Endothelial cell of umbilical vein (primary cell): ENCODE measurements at regions not wholly inside any gene's neighbourhood (a gene's known extent, or its start where the extent isn't known, plus 50 kb on each side); places are given as distances from the start of the nearest gene placed in this dataset.

ENCODE experiments used
- BruUV-seq: library from RNA; stranded (reverse); fragments of 400-500 nt; replicated peaks from 2 replicates; lab custom pipeline; 2021; lab: Mats Ljungman, UMichigan
- CTCF ChIA-PET: fragments of 300-600, 350-600 bp; sonication (Branson Sonifier 250); formaldehyde crosslinking; loops from one replicate; lab custom pipeline; 2021; ENCODE audit warnings: antibody characterized with exemption, inconsistent platforms; lab: Charles Lee
- POLR2A ChIA-PET: fragments of 300-600, 350-600 bp; sonication (Branson Sonifier 250); formaldehyde crosslinking; loops from one replicate; lab custom pipeline; 2021; ENCODE audit warnings: antibody characterized with exemption, inconsistent platforms; lab: Charles Lee
- DNase-seq: peaks from one replicate; pipeline ENCODE4 v3.0.0-alpha.2; 2011; ENCODE audit warnings: low read depth, low spot score
- FAIRE-seq: peaks from 2 replicates; lab custom pipeline; 2011; peaks lifted over from hg19 to GRCh38; lab: Jason Lieb, UNC
- H2AFZ ChIP-seq: 2 replicates; pipeline ENCODE4 v1.6.0; 2012; ENCODE audit warnings: low read depth, low read length, control low read depth, inconsistent platforms
- H3K27ac ChIP-seq: 2 replicates; pipeline ENCODE4 v1.5.1; 2011; ENCODE audit warnings: low read depth, mild to moderate bottlenecking, control low read depth, low read length, moderate library complexity; ENCODE audit not compliant: insufficient read depth
- H3K27me3 ChIP-seq, 2 experiments: 2 replicates each; pipeline versions ENCODE4 v1.6.0 to v1.6.1; 2011; ENCODE audit warnings: low read length in 2 of 2, mixed read lengths in 1 of 2; ENCODE audit not compliant: control insufficient read depth in 2 of 2, insufficient read depth in 2 of 2
- H3K36me3 ChIP-seq, 2 experiments: 2 replicates in 1 of 2; 3 replicates in 1 of 2; pipeline ENCODE4 v1.5.1; 2011; ENCODE audit warnings: low read length in 2 of 2, mild to moderate bottlenecking in 1 of 2, moderate library complexity in 1 of 2; ENCODE audit not compliant: control insufficient read depth in 2 of 2, insufficient read depth in 2 of 2; ENCODE audit errors: extremely low read depth in 1 of 2
- H3K4me1 ChIP-seq: 3 replicates; pipeline ENCODE4 v1.5.1; 2011; ENCODE audit warnings: mild to moderate bottlenecking, low read length; ENCODE audit not compliant: control insufficient read depth, insufficient read depth; ENCODE audit errors: extremely low read depth
- H3K4me2 ChIP-seq: 2 replicates; pipeline ENCODE4 v1.6.1; 2011; ENCODE audit warnings: low read length, control low read depth, mixed read lengths; ENCODE audit not compliant: insufficient read depth
- H3K4me3 ChIP-seq, 3 experiments: fragments of 200-600 bp in 1 of 3; sonication (generic), shearing (Covaris generic) in 1 of 3; replicated peaks in 1 of 3; 2 replicates each; pipeline ENCODE4 v1.5.1; 2011 to 2016; ENCODE audit warnings: control low read depth in 3 of 3, low read length in 3 of 3, mild to moderate bottlenecking in 2 of 3, inconsistent platforms in 1 of 3, low read depth in 1 of 3, moderate library complexity in 1 of 3; ENCODE audit not compliant: insufficient read depth in 1 of 3
- H3K79me2 ChIP-seq: 2 replicates; pipeline ENCODE4 v1.6.0; 2012; ENCODE audit warnings: low read length, inconsistent platforms; ENCODE audit not compliant: control insufficient read depth, insufficient read depth
- H3K9ac ChIP-seq: replicated peaks from 2 replicates; pipeline ENCODE3; 2011; ENCODE audit warnings: low read length, control low read depth; ENCODE audit not compliant: insufficient read depth; ENCODE audit errors: extremely low read depth
- H3K9me1 ChIP-seq: replicated peaks from 3 replicates; pipeline ENCODE4 v1.6.0; 2011; ENCODE audit warnings: mild to moderate bottlenecking, low read length; ENCODE audit not compliant: control insufficient read depth, insufficient read depth; ENCODE audit errors: extremely low read depth
- H3K9me3 ChIP-seq: replicated peaks from 2 replicates; pipeline ENCODE4 v1.5.1; 2012; ENCODE audit warnings: low read length, inconsistent platforms; ENCODE audit not compliant: control insufficient read depth, insufficient read depth
- H4K20me1 ChIP-seq: replicated peaks from 2 replicates; pipeline ENCODE3; 2011; ENCODE audit warnings: mild to moderate bottlenecking, low read length; ENCODE audit not compliant: control insufficient read depth, insufficient read depth; ENCODE audit errors: extremely low read depth
- CTCF ChIP-seq, 2 donors: IDR thresholded peaks; 1 replicate in 1 of 2; 2 replicates in 1 of 2; pipeline ENCODE4 v1.5.1; 2011; ENCODE audit warnings: low read length in 2 of 2, mild to moderate bottlenecking in 2 of 2, moderate library complexity in 2 of 2, control low read depth in 1 of 2, inconsistent platforms in 1 of 2, low read depth in 1 of 2; ENCODE audit not compliant: insufficient read depth in 1 of 2; ENCODE audit errors: extremely low read depth in 1 of 2
- EZH2 ChIP-seq: IDR thresholded peaks from 2 replicates; pipeline ENCODE4 v1.6.1; 2012; ENCODE audit warnings: borderline replicate concordance, low read depth, mild to moderate bottlenecking, moderate library complexity, low read length, inconsistent platforms; ENCODE audit not compliant: severe bottlenecking
- FOS ChIP-seq: IDR thresholded peaks from 2 replicates; pipeline ENCODE4 v1.6.1; 2011; ENCODE audit warnings: mild to moderate bottlenecking, low read length, moderate library complexity, borderline replicate concordance; ENCODE audit not compliant: insufficient read depth
- GATA2 ChIP-seq: IDR thresholded peaks from 2 replicates; pipeline ENCODE4 v1.7.0; 2011; ENCODE audit warnings: low read depth, mild to moderate bottlenecking, moderate library complexity, mixed read lengths, low read length; ENCODE audit not compliant: insufficient read length, insufficient read depth
- JUN ChIP-seq: IDR thresholded peaks from 2 replicates; pipeline ENCODE4 v1.6.1; 2011; ENCODE audit warnings: borderline replicate concordance, low read depth; ENCODE audit not compliant: insufficient read length, insufficient read depth
- POLR2A ChIP-seq: IDR thresholded peaks from 2 replicates; pipeline ENCODE4 v1.6.1; 2012; ENCODE audit warnings: low read depth, mild to moderate bottlenecking, control low read depth, low read length
- POLR2AphosphoS5 ChIP-seq: IDR thresholded peaks from 2 replicates; pipeline ENCODE4 v1.6.1; 2012; ENCODE audit warnings: low read depth, mild to moderate bottlenecking, control low read depth, low read length, moderate library complexity; ENCODE audit not compliant: insufficient read depth
- dilution Hi-C: fragments of 300-500 bp; cut with MboI; formaldehyde crosslinking; loops from one replicate; pipeline ENCODE4 v1.15.0; 2019; ENCODE audit warnings: low sequenced_read_pairs; ENCODE audit not compliant: extremely low pct_ligation_motif_present
- intact Hi-C: fragments of 100-400 bp; cut with micrococcal nuclease; formaldehyde crosslinking; loops from one replicate; pipeline ENCODE4 v1.10.0; 2022
- TF ChIP-seq, protein P1 (sequence below): IDR thresholded peaks from 2 replicates; pipeline ENCODE4 v1.6.1; 2011; ENCODE audit not compliant: insufficient read depth, insufficient read length

- H3K4me2 ChIP-seq = no peak overlapping the region
- H3K27me3 ChIP-seq = no peaks in the 10 kb centered on the region
- no peaks in the 10 kb centered on the region for H3K79me2 ChIP-seq
- H3K4me3 ChIP-seq = no peak overlapping the region
- DNase-seq = peak; percentile 39
- TF ChIP-seq JUN (no peak), EZH2 (no peak), POLR2AphosphoS5 (no peak), FOS (no peak), POLR2A (no peak), GATA2 (no peak), CTCF (IDR thresholded peaks at IDR 0.05; ENCODE audit: extremely low read depth in 1 of 2, insufficient read depth in 1 of 2, low read depth in 1 of 2, low read length in 2 of 2) (no peak)
- TF ChIP-seq, protein P1, sequence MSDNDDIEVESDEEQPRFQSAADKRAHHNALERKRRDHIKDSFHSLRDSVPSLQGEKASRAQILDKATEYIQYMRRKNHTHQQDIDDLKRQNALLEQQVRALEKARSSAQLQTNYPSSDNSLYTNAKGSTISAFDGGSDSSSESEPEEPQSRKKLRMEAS = no peak
- dilution Hi-C loops (no loop called here), intact Hi-C loops (loop anchor here (5.0 to 10.0 kb wide), 6 partner anchors 169 to 849 kb away; no protein-coding TSS in a partner anchor)
- H3K9me1 ChIP-seq = no peaks in the 10 kb centered on the region
- BruUV-seq = no TSS peak
- H3K36me3 ChIP-seq = no peaks in the 10 kb centered on the region
- H3K9me3 ChIP-seq = no peaks in the 10 kb centered on the region
- H2AFZ ChIP-seq = no peak overlapping the region
- H4K20me1 ChIP-seq = no peaks in the 10 kb centered on the region
- H3K27ac ChIP-seq = no peak overlapping the region
- H3K9ac ChIP-seq = no peak overlapping the region
- no peak for FAIRE-seq
- CTCF ChIA-PET = interaction anchor here (0.8 kb wide), 1 partner anchor 22 kb away, joined by 3 read pairs; no protein-coding TSS in a partner anchor
- peaks cover 49% of the 10 kb centered on the region for H3K4me1 ChIP-seq
- POLR2A ChIA-PET = interaction anchor here (2.7 kb wide), 1 partner anchor 852 kb away, joined by 6 read pairs; the partner anchor contains the start of gene SOX4
Measured at GRCh38 chr6:22445946-22446345, 123.4 kb upstream of the HDGFL1 start.
